GM19193 (cell line): ENCODE measurements at regions not wholly inside any gene's neighbourhood (a gene's known extent, or its start where the extent isn't known, plus 50 kb on each side); places are given as distances from the start of the nearest gene placed in this dataset.

Experiments
- POLR2A ChIP-seq: IDR thresholded peaks from 4 replicates; pipeline ENCODE4 v1.6.1; 2011; ENCODE audit not compliant: insufficient read depth, insufficient read length; ENCODE audit errors: extremely low read depth

DNA sequence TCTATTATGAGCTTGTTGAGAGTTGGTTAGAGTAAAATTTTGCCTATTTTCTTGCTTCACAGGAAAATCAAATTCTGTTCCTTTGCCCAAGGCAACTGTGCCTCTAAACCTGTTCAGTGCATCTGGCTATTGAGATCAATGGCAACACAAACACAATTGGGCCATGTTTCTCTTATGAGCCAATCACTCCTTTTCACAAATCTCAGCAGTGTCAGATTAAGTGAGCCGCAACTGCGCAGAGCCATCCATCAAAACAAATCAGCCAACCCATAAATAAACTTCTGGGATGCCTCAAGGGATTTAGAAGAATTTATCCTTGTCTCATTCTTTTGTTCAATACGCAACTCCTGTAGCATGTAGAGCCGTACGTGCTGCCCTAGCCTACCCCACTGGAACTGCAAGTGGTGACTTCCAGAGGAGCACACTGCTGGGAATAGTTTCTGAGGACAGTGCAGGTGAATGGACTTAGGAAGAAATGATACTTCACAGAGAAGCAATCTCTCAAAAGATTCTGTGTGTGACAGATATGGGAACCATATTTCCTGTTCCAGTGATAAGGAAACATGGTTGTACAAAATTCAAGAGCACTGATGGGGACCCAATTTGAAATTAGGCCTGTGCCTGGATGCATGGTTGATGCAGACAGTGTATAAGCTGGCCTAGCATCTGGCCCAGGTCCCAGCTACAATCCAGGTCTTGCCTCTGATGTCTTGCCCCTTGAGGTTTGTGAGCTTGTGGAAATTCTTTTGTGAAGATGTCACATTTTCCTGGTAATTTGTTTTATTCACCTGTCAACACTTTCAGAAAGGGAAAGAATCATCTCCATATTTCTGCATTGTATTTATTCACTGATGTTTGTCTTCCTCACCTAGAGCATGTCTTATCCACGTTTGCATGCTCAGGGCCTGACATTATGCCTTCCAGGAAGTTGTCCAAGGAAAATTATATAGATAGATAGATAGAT lies 166.2 kb downstream of the URB2 start:
- TF ChIP-seq POLR2A: no peak

DNA sequence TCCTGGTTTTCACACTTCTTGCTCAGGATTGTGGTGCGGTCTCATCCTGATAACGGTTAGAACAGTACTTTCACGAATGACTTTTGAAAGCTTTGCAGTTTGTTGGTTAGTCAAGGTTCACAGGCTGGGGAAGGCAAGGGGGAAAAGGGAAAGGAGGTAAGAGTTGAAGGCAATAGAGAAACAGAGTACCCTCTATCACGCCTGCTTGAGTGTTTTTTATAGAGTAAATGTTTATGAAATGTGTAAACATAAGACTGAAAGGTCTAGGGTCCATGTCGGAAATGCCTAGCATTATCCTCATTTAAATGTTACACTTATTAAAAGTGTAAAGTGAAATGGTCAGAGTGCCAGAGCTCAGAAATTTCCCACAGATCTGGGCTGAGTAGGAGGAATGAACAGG lies 167.4 kb downstream of the URB2 start:
- no peak for TF ChIP-seq POLR2A

DNA sequence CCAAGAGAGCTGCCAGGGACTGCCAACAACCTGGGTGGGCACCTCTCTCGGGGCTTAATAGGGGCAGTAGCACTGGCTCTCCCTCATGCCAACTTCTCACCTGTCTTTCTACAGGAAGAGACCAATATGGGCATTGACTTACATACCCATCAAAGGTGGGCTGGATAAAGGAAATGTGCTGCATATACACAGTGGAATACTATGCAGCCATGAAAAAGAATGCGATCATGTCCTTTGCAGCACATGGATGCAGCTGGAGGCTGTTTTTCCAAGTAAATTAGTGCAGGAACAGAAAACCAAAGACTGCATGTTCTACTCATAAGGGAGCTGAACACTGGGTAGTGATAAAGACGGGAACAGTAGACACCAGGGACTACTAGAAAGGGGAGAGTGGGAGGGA lies 172.5 kb downstream of the URB2 start:
- no peak for TF ChIP-seq POLR2A

DNA sequence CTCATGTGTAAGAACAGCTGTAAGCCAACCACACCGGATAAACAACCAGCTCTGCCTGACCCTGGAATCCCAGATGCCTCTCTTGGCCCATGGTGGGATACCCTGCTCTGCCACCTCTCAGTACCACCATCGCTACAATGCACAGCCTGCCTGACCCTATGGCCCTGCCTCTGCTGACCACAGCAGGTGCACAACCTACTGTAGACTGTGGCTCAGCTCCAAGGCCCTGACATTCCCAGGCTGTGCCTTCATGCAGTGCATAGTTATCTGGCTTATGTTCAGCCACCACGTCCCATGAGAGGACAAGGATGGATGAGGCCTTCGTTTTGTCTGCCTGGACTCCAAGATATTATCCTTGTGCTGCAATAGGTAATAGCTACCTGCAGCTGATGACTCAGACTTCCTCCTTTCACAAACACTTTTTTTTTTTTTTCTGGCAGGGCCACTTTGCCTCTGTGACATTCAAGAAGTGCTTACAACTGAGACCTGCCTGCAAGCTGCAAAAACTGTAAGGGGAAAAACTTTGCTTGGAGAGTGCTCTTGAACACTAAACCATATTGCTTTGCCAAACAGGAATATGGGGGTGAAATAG lies 177.7 kb downstream of the URB2 start:
- TF ChIP-seq POLR2A: no peak

DNA sequence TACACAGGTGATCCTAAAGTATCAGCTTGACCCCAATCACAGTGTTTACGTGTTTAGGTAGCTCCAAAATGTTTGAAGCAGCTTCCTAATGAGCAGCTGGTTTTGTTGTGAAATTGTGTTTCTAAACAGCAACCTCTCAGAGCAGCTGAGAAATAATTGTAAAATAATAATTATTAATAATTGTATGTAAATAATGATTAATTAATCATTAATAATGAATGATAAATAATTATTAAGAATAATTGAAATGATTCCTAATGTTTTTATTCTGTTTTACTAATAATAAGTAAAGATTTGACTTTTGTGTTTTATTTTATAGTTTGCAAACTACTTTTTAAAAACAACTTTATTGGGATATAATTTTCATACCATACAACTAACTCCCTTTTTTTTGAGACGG lies 182.2 kb downstream of the URB2 start:
- no peak for TF ChIP-seq POLR2A

GRCh38 chr1:229810140-229810539 lies 184.1 kb downstream of the URB2 start:
- no peak for TF ChIP-seq POLR2A

DNA sequence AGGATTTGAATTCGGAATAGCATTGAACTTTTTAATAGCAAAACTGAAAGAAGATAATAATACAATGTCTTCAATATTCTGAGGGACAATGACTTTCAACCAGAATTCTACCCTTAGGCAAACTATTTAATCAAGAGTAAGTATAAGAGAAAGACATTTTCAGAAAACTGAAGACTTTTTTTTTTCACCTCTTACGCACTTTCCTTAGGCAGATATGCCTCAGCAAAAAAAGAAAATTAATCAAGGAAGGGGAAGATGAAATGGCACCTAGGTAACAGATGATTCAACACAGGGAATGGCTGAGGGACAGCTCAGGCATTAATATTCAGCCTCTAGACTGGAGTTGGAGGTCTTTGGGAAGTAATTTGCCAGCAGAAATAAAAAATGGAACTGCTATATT lies 184.9 kb downstream of the URB2 start:
- no peak for TF ChIP-seq POLR2A

GRCh38 chr1:229812148-229812547 lies 186.1 kb downstream of the URB2 start:
- TF ChIP-seq POLR2A: no peak

GRCh38 chr1:229812693-229813092 lies 186.6 kb downstream of the URB2 start:
- TF ChIP-seq POLR2A: no peak

DNA sequence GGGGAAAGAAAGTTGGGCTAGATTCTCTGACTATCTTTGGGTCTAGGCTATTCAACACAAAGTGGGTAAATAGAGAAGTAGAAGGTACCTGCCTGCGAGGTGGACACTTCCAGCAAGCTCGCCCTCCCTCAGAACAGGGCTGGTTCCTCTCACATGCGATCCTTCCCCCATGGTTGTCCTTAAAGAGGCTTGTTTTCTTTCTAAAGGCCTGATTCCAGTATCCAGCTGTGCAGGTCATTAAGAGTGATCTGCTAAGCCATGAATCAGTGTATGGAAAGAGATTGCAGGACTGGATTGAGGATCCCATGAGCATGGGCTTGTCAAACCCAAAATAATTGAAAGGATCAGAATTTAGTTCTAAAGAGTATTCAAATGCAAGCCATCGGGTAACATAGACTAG lies 189.0 kb downstream of the URB2 start:
- TF ChIP-seq POLR2A: no peak

DNA sequence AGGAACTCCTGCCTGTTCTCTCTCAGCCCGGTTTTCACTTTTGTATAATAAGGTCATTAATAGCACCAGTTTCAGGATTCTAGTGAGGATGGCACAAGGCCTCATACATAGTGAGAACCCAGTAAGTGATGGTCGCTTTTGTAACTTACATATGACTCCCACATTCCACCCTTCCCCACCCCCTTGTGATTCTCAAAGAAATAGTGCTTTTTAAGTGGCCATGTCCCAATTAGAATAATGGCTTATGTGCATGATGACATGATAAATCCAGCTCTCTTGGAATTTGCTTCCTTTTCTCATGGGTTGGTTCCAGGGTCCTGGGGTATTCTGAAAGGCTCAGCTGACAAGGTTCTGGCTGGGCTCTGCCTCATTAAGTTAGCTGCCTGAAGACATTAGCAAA lies 189.9 kb downstream of the URB2 start:
- no peak for TF ChIP-seq POLR2A

- TF ChIP-seq POLR2A: no peak
These were observed 191.9 kb downstream of the URB2 start for GRCh38 chr1:229817936-229818335.

- no peak for TF ChIP-seq POLR2A
These were observed 193.0 kb downstream of the URB2 start for GRCh38 chr1:229819091-229819490.

GRCh38 chr1:229822026-229822425 lies 196.0 kb downstream of the URB2 start:
- TF ChIP-seq POLR2A: no peak

- no peak for TF ChIP-seq POLR2A
These were observed 199.0 kb downstream of the URB2 start for GRCh38 chr1:229825042-229825441.

DNA sequence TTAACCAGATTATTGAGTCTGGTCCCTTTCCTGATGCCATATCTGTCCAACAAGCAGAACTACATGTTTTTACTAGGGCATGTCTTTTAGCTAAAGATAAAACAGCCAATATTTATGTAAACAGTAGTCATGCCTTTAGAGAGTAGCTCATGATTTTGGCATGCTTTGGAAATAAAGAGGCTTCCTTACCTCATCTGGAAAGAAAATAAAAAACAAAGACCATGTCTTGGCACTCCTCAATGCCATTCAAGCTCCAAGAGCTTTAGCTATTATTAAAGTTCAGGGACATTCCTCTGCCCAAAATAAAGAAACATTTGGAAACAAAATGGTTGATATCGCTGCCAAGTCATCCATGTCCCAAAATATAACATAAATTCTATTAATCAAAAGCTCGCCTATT lies 202.4 kb downstream of the URB2 start:
- TF ChIP-seq POLR2A: no peak

- TF ChIP-seq POLR2A: no peak
These were observed 206.6 kb downstream of the URB2 start for GRCh38 chr1:229832695-229833094.

DNA sequence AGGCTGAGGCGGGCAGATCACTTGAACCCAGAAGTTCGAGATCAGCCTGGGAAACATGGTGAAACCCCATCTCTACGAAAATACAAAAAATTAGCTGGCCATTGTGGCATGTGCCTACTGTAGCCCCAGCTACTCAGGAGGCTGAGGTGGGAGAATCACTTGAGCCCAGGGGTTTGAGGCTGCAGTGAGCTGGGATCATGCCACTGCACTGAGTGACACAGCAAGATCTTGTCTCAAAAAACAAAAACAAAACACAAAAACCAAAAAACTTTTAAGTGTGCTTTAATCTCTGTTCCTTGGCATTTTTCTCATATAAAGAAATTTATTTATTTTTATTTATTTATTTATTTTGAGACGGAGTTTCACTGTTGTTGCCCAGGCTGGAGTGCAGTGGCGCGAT lies 208.2 kb downstream of the URB2 start:
- no peak for TF ChIP-seq POLR2A
